Fibroblast of pulmonary artery (primary cell): ENCODE measurements at regions not wholly inside any gene's neighbourhood (a gene's known extent, or its start where the extent isn't known, plus 50 kb on each side); places are given as distances from the start of the nearest gene placed in this dataset.
"Not testable (repeated sequence)": the region's sequence is repeated elsewhere in the genome, so short reads cannot be mapped to it uniquely, and the experiment has no call there.

Experiments used
- DNase-seq: peaks from one replicate; pipeline ENCODE4 v3.0.0-alpha.2; 2010; ENCODE audit warnings: low read depth
- H3K4me3 ChIP-seq: replicated peaks from 2 replicates; pipeline ENCODE4 v1.5.1; 2011; ENCODE audit warnings: low read depth, mild to moderate bottlenecking, control low read depth, low read length, moderate library complexity
- TF ChIP-seq, protein P1 (sequence below): IDR thresholded peaks from 2 replicates; pipeline ENCODE4 v1.5.1; 2011; ENCODE audit warnings: mild to moderate bottlenecking, control low read depth, low read length, inconsistent platforms; ENCODE audit errors: missing control alignments

DNA sequence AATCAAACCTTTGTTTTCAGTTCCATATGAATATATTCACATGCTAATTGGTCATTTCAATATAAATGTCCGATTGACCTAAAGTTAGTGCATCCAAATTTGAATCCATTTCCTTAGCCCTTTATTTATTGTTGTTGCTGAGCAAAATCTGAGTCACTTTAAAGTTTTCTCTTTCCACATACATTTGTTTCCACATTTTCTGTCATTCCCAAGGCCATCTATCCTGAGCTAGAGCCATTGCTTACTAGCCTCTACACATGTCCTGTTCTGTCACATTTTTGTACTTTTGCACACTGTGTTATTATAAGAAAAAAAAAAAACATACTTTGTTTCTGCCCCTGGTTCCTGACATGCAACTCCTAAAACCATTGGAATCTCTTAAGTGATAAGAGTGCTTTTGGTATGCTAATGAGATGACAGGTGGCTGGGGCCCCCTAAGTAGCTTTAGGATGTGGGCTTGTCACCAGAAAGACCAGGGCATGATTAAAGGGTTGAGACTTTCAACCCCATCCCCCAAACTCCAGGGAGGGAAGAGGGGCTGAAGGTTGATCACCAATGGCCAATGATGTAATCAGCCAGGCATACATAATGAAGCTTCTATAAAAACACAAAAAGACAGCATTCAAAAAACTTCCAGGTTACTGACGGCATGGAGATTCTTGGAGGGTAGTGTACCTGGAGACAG, 353.3 kb upstream of the MAGEB16 start:
- TF ChIP-seq, protein P1, sequence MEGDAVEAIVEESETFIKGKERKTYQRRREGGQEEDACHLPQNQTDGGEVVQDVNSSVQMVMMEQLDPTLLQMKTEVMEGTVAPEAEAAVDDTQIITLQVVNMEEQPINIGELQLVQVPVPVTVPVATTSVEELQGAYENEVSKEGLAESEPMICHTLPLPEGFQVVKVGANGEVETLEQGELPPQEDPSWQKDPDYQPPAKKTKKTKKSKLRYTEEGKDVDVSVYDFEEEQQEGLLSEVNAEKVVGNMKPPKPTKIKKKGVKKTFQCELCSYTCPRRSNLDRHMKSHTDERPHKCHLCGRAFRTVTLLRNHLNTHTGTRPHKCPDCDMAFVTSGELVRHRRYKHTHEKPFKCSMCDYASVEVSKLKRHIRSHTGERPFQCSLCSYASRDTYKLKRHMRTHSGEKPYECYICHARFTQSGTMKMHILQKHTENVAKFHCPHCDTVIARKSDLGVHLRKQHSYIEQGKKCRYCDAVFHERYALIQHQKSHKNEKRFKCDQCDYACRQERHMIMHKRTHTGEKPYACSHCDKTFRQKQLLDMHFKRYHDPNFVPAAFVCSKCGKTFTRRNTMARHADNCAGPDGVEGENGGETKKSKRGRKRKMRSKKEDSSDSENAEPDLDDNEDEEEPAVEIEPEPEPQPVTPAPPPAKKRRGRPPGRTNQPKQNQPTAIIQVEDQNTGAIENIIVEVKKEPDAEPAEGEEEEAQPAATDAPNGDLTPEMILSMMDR, result no peak
- DNase-seq, result no peak
- H3K4me3 ChIP-seq, result no peak overlapping the region

DNA sequence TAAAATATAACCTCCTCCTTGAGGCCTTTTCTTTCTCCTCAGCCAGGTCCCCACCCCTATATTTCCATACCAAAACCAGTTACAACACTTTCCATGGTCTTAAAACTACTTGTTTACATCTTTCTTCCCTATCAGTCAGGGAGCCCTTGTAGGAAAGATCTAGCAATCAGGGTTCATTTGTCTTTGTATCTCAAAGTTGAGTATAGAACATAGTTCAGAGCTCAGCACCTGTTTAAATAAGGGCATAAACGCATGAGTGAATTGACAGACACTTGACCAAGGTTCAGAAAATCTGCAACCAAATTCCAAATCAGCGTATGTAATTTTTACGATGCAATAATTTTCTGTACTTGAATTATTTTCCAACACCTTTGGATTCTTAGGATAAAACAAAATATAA, 352.2 kb upstream of the MAGEB16 start:
- no peak overlapping the region for H3K4me3 ChIP-seq
- DNase-seq, result no peak
- TF ChIP-seq, protein P1, result no peak

DNA sequence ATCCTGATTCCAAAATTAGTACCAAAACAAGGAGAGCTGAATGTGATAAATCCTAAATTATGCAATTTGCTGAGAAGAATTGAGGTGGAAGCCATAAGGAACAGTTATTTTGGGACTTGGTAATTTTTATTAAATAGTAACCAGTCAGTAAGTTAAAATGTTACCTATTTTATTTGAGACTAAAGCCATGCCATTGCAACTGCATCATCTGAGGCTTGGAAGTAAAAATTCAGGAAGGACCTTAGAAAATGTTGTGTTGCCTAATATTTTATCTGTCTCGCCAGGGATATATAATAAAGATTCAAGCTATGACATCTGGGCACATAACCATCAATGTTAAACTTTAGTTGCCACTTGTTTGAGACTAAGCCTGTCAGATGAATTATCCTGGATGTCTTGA, 341.3 kb upstream of the MAGEB16 start:
- no peak overlapping the region for H3K4me3 ChIP-seq
- DNase-seq, result no peak
- TF ChIP-seq, protein P1, result no peak

DNA sequence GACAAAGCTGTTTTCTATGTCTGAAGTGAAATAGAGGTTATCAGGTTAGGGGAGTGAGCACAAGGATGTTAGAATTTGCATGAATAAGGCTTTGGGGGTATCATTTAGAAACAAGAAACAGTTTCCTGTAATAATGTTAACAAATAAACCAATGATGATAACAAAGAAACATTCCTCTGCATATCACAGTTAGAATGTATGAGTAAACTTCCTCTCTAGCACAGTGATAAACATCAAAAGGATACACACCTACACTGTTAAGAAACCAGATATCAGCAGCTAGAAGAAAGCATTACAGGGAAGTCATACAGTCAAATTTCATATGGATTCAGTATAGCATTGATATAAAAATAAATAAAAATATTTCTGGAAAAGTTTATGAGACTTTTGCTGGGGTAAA, 340.0 kb upstream of the MAGEB16 start:
- no peak for DNase-seq
- TF ChIP-seq, protein P1, result no peak
- no peak overlapping the region for H3K4me3 ChIP-seq

DNA sequence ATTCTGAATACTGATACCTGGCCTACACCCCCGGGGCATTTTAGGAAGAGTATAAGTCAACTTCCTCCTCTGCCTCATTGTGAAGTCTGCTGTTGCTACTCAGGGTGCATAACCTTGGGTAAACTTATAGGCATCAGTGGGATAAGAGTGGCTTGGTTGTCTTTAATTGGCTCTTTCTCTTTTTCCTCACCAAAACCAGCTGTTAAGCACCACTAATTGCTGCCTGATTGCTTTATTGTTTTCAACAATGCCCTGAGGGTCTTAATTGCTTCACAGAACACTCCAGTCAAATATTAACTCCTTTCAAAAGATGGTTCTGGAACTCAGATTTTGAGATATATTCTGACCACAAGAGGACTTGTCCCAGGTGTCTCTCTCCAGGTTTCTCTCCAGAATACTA, 337.0 kb upstream of the MAGEB16 start:
- no peak for DNase-seq
- no peak overlapping the region for H3K4me3 ChIP-seq
- TF ChIP-seq, protein P1, result no peak

DNA sequence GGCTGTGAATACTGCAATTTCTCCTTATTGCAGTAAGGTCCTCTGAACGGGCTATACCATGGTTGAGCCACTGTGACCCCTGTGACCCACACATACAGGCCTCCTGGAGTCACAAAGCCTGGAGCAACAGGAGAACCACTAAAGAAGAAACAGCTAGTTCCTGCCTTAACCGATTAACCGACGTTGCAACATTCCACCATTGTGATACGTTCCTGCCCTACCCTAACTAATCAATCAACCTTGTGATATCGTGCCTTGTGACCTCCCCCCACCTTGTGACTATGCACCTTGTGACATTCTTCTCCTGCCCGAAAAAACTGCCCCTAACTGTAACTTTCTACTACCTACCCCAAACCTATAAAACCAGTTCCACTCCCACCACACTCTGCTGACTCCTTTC, 301.5 kb upstream of the MAGEB16 start:
- DNase-seq, H3K4me3 ChIP-seq: not testable (repeated sequence)

DNA sequence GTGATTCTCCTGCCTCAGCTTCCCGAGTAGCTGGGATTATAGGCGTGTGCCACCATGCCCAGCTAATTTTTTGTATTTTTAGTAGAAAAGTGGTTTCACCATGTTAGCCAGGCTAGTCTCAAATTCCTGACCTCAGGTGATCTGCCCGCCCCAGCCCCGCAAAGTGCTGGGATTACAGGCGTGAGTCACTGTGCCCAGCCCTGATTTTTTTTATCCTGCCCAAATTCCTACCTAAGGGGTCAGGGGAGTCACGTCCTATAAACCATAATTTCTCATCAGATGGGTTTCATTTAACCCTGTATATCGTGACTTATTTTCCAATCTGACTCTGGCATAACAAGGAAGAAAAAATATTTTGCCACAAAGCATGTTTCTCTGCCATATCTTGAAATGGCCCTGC, 300.7 kb upstream of the MAGEB16 start:
- H3K4me3 ChIP-seq, DNase-seq: not testable (repeated sequence)

DNA sequence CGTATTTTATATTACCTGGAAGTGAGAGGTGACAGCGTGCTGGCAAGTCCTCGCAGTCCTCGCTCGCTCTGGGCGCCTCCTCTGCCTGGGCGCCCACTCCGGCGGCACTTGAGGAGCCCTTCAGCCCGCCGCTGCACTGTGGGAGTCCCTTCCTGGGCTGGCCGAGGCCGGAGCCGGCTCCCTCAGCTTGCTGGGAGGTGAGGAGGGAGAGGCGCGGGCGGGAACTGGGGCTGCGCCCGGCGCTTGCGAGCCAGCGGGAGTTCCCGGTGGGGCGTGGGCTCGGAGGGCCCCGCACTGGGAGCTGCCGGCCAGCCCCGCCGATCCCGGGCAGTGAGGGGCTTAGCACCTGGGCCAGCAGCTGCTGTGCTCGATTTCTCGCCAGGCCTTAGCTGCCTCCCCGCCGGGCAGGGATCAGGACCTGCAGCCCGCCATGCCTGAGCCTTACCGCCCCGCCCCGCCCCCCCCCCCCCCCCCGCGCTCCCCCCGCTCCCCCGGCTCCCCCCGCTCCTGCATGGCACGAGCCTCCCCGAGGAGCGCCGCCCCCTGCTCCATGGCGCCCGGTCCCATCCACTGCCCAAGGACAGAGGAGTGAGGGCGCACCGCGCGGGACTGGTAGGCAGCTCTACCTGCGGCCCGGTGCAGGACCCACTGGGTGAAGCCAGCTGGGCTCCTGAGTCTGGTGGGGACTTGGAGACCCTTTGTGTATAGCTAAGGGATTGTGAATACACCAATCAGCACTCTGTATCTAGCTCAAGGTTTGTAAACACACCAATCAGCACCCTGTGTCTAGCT, 298.9 kb upstream of the MAGEB16 start:
- no peak for DNase-seq
- H3K4me3 ChIP-seq, result no peak overlapping the region
- TF ChIP-seq, protein P1, result no peak
